ENCODE measurements at regions not wholly inside any gene's neighbourhood (a gene's known extent, or its start where the extent isn't known, plus 50 kb on each side); places are given as distances from the start of the nearest gene placed in this dataset.

DNA sequence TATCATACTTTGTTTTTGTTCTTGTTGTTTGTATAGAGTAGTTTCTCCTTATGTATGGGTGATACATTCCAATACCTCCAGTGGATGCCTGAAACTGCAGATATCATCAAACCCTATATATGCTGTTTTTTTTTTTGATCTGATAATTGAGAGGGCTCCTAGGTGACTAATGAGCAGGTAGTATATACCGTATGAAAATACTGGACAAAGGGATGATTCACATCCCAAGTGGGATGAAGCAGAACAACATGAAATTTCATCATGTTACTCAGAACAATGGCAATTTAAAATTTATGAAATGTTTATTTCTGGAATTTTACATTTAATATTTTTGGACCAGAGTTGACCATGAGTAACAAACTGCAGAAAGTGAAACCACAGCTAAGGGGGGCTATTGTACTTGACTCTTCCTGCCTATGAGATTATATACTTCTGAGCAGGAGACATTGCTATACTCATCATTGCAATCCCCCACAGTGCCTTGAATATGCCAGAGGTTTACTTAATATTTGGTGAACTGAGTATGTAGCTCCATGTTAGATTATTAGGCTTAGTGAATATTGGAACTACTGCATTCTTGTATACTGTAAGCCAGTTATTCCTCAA is 258.7 kb upstream of the FBXL7 start:
- TF ChIP-seq, protein P1, sequence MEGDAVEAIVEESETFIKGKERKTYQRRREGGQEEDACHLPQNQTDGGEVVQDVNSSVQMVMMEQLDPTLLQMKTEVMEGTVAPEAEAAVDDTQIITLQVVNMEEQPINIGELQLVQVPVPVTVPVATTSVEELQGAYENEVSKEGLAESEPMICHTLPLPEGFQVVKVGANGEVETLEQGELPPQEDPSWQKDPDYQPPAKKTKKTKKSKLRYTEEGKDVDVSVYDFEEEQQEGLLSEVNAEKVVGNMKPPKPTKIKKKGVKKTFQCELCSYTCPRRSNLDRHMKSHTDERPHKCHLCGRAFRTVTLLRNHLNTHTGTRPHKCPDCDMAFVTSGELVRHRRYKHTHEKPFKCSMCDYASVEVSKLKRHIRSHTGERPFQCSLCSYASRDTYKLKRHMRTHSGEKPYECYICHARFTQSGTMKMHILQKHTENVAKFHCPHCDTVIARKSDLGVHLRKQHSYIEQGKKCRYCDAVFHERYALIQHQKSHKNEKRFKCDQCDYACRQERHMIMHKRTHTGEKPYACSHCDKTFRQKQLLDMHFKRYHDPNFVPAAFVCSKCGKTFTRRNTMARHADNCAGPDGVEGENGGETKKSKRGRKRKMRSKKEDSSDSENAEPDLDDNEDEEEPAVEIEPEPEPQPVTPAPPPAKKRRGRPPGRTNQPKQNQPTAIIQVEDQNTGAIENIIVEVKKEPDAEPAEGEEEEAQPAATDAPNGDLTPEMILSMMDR (IDR thresholded peaks at IDR 0.05), result no peak
- no peak for TF ChIP-seq POLR2A (IDR thresholded peaks at IDR 0.05)
